ENCODE measurements at regions not wholly inside any gene's neighbourhood (a gene's known extent, or its start where the extent isn't known, plus 50 kb on each side); places are given as distances from the start of the nearest gene placed in this dataset.

DNA sequence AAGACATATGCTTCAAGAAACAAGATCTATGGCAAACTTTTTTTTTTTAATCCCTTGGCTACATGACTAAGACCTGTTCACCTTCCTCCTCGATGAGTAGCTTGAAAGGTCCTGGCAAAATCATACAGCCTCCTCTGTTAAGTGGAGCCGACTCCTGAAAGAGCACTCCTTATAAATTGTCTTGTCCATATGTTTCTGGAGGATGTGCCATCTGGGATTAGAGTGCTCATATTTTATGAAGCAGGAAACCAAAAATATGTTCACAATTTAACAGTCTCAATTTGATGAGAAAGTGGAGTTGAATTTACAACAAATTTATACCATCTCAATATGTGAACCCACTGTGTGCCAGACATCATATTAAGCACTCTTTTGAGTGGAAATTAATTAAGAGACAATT lies 912.1 kb upstream of the FAT3 start:
- TF ChIP-seq, protein P1, sequence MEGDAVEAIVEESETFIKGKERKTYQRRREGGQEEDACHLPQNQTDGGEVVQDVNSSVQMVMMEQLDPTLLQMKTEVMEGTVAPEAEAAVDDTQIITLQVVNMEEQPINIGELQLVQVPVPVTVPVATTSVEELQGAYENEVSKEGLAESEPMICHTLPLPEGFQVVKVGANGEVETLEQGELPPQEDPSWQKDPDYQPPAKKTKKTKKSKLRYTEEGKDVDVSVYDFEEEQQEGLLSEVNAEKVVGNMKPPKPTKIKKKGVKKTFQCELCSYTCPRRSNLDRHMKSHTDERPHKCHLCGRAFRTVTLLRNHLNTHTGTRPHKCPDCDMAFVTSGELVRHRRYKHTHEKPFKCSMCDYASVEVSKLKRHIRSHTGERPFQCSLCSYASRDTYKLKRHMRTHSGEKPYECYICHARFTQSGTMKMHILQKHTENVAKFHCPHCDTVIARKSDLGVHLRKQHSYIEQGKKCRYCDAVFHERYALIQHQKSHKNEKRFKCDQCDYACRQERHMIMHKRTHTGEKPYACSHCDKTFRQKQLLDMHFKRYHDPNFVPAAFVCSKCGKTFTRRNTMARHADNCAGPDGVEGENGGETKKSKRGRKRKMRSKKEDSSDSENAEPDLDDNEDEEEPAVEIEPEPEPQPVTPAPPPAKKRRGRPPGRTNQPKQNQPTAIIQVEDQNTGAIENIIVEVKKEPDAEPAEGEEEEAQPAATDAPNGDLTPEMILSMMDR (conservative IDR thresholded peaks at IDR 0.05 in 1 of 2, IDR thresholded peaks at IDR 0.05 in 1 of 2; ENCODE audit: extremely low read depth in 1 of 2, insufficient read depth in 1 of 2, low read depth in 1 of 2, low read length in 2 of 2): no peak
- no peak for TF ChIP-seq EZH2 (IDR thresholded peaks at IDR 0.05; ENCODE audit: borderline replicate concordance, low read length)
